HG03103 (cell line): ENCODE measurements at regions not wholly inside any gene's neighbourhood (a gene's known extent, or its start where the extent isn't known, plus 50 kb on each side); places are given as distances from the start of the nearest gene placed in this dataset.

Source experiments
- ATAC-seq: cut with Tn5 transposase; IDR thresholded peaks from one replicate; pipeline ENCODE4 v1.9.1; 2021; ENCODE audit warnings: low read depth; ENCODE audit not compliant: unreplicated experiment

GRCh38 chr6:105968603-105969333 lies 117.4 kb upstream of the PRDM1 start:
- ATAC-seq = no peak

DNA sequence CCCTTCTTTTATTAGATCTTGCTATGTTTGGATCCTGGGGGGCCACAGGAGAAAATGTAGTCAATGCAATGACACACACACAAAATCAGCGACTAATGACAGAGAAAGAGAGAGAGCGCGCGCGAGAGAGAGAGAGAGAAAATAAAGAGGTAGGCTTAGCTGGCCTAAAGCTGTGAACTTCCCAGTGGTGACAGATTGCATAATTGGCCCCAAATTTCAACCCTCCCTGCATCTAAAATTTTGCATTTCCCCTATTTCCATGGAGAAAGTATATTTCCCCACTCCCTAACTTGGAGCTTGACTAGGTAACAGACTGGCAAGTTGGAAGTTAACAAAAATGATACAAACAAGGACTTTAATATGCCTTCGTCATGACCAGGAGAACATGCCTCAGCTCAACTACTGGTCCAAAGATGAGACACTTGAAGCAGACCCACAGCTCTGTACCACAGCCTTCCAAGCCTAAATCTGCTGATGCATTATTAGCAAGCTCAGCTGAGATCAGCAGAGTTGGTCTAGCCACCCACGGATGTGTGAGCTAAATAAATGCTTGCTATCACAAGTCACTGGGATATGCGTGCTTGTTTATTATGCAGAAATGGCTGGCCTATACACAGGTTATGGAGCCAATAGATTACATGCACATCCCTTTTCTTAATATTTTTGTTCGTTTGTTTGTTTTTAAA lies 118.1 kb upstream of the PRDM1 start:
- ATAC-seq = no peak

GRCh38 chr6:105966481-105966880 lies 119.7 kb upstream of the PRDM1 start:
- no peak for ATAC-seq

DNA sequence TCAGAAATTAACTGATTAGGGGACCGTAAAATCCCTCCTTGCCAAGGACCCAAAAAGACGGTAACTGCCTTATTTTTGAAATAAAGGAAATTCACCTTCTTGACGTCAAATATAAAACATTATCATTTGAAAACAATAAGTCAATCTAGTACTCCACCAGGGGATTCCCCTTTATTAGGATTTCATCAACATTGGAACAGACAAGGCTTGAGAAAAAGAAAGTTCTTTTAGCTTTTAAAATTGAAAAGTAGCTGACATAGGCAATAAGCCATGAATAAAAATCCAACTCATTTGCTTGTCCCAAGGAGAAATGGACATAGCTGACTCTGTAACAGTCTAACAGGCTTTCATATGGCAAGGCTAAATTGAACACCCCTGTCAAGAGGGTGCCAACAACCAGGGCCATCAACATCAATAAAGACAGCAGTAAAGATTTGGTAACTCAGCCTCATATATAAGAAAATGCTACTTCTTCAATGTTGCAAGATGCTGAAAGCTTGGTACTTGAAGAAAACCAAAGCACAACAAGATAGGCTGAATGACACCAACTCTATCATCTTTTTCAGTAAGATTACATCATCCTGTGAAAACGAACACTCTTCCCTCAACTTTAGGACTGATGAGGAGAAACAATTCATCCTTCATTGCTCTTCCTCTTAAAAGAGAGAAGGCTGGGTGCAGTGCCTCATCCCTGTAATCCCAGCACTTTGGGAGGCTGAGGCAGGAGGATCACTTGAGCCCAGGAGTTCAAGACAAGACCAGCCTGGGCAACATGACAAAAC lies 121.0 kb upstream of the PRDM1 start:
- ATAC-seq = no peak

GRCh38 chr6:105954148-105954547 lies 132.0 kb upstream of the PRDM1 start:
- no peak for ATAC-seq

- ATAC-seq = no peak
Measured at GRCh38 chr6:105952772-105953690, 133.1 kb upstream of the PRDM1 start.

GRCh38 chr6:105952326-105952725 lies 133.8 kb upstream of the PRDM1 start:
- ATAC-seq = no peak

DNA sequence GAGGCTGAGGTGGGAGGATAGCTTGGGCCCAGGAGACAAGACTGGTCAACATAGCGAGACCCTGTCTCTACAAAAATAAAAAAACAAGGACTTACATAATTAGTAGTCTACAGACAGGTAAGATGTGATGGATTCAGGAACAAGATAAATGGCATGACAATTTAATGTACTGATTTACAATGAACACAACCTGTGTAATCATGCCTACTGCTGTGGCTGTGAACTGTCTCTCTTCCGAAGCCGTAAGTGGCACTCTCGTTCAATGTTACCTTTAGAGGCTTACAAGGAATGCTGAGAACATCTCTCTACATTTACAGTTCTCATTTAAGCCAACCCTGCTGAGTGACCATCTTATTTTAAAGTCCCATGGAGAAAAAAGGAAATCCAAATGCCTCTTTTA lies 134.8 kb upstream of the PRDM1 start:
- no peak for ATAC-seq

DNA sequence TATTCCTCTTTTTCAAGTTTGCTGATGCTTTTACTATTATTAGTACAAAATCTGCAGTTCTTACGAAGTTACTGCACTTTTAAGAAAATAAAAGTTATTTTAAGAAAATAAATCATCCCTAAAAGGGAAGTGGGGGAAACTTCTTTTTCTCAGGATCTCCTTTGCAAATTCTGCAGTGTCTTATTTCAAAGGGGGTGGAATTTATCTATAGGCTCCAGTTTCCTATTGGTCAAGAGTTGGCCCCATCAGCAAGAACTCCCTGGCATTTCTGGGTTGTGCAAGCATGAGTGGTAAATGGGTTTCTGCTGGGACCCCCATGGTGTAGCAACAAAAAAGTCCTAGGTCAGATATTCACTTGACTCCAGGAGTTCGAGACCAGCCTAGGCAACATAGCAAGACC lies 136.3 kb upstream of the PRDM1 start:
- no peak for ATAC-seq

- no peak for ATAC-seq
Measured at GRCh38 chr6:105943514-105943913, 142.6 kb upstream of the PRDM1 start.

GRCh38 chr6:105941621-105942412 lies 144.3 kb upstream of the PRDM1 start:
- ATAC-seq = no peak

DNA sequence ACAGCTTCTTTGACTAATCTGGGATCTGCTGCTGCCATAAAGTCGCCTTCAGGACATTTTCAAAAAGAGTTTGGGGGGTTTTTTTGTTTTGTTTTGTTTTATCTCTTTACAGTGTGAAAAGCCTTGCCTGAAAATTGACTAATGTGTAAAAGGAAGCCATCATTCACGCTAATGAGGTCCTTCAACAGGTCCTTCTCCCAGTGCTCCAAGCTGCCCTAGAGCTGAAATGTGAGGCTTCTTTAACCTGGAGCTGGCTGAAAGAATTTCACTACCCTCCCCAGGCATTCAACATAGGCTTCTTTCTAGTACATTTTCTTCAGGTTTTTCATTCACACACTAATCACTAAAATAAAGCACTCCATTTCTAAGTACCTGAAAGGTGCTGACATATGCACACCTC lies 145.1 kb upstream of the PRDM1 start:
- ATAC-seq = no peak

DNA sequence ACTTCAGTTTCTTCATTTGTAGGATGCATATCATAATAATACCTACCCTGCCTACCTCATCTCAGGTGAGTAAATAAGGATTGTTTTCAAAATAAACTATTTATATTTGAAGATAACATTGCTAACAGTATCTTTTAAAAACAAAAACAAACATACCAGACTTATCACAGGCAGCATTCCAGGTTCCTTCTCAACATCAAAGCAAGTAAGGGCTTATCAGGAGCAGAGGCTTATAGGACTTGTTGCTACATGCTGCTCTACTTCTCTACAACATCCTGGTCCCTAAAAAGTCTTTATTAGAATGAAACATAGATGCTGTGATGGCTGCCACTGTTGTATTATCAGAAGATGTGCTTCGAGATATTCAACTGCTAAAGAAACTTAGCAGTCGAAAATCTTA lies 149.2 kb upstream of the PRDM1 start:
- no peak for ATAC-seq

GRCh38 chr6:105935416-105935815 lies 150.7 kb upstream of the PRDM1 start:
- no peak for ATAC-seq

- ATAC-seq = no peak
Measured at GRCh38 chr6:105934708-105935107, 151.4 kb upstream of the PRDM1 start.

DNA sequence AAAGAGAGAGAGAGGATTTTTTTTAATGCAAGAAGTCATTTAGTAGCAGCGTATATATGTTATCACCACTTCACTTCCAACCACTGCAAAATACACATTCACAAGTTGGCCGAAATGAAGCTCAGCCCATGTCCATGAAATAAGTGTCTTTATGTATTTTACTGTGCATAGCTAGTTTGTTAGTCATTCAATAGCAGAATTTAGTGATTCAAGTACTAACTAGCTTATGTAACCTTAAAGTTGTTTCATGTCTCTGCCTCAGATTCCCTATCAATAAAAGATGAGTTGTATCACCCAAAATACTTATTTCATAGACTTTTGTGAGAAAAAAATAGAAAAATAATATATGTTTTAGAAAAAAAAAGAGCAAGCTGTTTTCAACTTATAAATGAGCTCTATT lies 153.7 kb upstream of the PRDM1 start:
- ATAC-seq = no peak

GRCh38 chr6:105929626-105930025 lies 156.5 kb upstream of the PRDM1 start:
- no peak for ATAC-seq

DNA sequence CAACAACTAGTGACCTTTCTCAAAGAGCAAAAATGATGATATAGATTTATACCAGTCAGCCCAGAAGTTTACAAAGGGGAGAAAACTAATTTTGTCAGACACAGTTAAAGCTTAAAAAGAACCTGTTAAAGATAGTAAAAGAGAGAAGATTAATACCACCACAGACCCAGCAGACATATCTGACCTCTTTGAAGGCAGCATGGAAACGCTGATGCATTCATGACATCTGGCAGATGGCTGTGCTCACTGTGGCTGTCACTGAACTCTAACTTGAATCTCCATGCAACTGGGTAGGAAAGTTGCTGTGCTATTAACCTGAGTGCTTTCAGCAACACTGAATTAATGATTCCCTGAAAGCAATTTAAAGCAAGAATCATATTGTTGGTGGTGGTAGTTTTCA lies 159.8 kb upstream of the PRDM1 start:
- no peak for ATAC-seq

GRCh38 chr6:105925706-105926105 lies 160.4 kb upstream of the PRDM1 start:
- no peak for ATAC-seq

- ATAC-seq = no peak
Measured at GRCh38 chr6:105921781-105922180, 164.4 kb upstream of the PRDM1 start.
